Lung (tissue), 11 donors: ENCODE measurements at regions not wholly inside any gene's neighbourhood (a gene's known extent, or its start where the extent isn't known, plus 50 kb on each side); places are given as distances from the start of the nearest gene placed in this dataset.

Experiments
- ATAC-seq: fragments of 200-7000 bp; cut with Tn5 transposase; one replicate; pipeline ENCODE4 v1.9.1; 2020; ENCODE audit warnings: moderate number of reproducible peaks; ENCODE audit not compliant: insufficient read depth, low FRiP score
- DNase-seq, 3 donors: peaks; one replicate each; pipeline ENCODE4 v3.0.0-alpha.2; 2013 to 2017
- H3K27ac ChIP-seq, 2 donors: one replicate each; pipeline ENCODE4 v1.5.1; 2013; ENCODE audit warnings: mild to moderate bottlenecking in 2 of 2, moderate library complexity in 2 of 2, control low read depth in 1 of 2, inconsistent platforms in 1 of 2, low read depth in 1 of 2, low read length in 1 of 2
- H3K27me3 ChIP-seq, 3 donors: one replicate each; pipeline ENCODE4 v1.5.1; 2013; ENCODE audit warnings: low read length in 2 of 3; ENCODE audit not compliant: control insufficient read depth in 3 of 3, insufficient read depth in 3 of 3
- H3K36me3 ChIP-seq, 4 donors: one replicate each; pipeline ENCODE4 v1.5.1; 2013; ENCODE audit warnings: low read length in 4 of 4, mild to moderate bottlenecking in 1 of 4, moderate library complexity in 1 of 4; ENCODE audit not compliant: control insufficient read depth in 4 of 4, insufficient read depth in 4 of 4
- H3K4me1 ChIP-seq, 5 donors: one replicate each; pipeline ENCODE4 v1.5.1; 2013; ENCODE audit warnings: low read length in 5 of 5, mild to moderate bottlenecking in 2 of 5, moderate library complexity in 1 of 5; ENCODE audit not compliant: control insufficient read depth in 5 of 5, insufficient read depth in 5 of 5
- H3K4me3 ChIP-seq: one replicate; pipeline ENCODE4 v1.5.1; 2013; ENCODE audit warnings: mild to moderate bottlenecking, control low read depth, moderate library complexity
- H3K9ac ChIP-seq, 2 donors: one replicate each; pipeline ENCODE4 v1.5.1; 2013; ENCODE audit warnings: low read length in 2 of 2, control low read depth in 1 of 2; ENCODE audit not compliant: insufficient read depth in 1 of 2
- H3K9me3 ChIP-seq, 4 donors: one replicate each; pipeline ENCODE4 v1.5.1; 2013; ENCODE audit warnings: low read length in 3 of 4, mild to moderate bottlenecking in 1 of 4, moderate library complexity in 1 of 4; ENCODE audit not compliant: control insufficient read depth in 4 of 4, insufficient read depth in 3 of 4
- CTCF ChIP-seq: IDR thresholded peaks from 2 replicates; pipeline ENCODE4 v1.5.1; 2012; ENCODE audit warnings: mild to moderate bottlenecking; ENCODE audit errors: control extremely low read depth, extremely low read depth
- WGBS, 2 donors: extraction: QIAGEN DNeasy Blood & Tissue Kit; methylation state at CpG; one replicate each; pipeline ENCODE4 v1.1.7; 2013; 5-methylcytosine and 5-hydroxymethylcytosine counted together
- donor health status: control.
- donor health status: control.
- donor health status: Bipolar disorder and iron deficiency.
- donor health status: healthy.
- donor health status: DM: yes; HTN: yes; CAD: no.

DNA sequence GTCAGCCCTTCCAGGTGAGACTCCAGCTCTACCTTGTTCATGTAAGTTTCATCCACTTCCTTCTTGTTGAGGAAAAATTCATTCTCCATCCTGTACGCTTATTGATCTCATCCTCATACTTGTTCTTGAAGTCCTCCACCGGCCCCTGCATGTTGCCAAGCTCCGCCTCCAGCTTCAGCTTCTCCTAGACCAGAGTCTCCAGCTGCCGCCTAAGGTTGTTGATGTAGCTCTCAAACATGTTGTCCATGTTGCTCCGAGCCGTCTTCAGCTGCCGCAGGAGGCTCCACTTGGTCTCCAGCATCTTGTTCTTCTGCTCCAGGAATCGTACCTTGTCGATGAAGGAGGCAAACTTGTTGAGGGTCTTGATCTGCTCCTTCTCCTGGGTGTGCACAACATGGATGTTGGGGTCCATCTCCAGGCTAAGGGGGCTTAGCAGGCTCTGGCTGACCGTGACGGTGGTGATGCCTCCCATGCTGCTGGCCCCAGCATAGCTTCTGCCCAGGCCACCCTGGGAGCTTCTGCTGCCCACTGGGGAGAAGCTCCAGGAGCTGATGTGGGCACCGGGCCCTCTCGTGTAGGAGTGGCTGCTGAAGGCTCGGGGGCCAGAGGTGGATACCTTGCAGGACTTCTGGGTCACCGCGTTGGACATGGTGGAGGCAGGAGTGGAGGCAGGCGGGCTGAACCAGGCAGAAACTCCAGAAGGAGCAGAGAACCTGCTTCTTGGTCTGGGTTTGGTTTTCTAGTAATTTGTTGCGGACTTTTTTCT is 422.6 kb upstream of the ARPP21 start:
- no peaks in the 10 kb centered on the region for H3K27me3 ChIP-seq
- H3K9ac ChIP-seq, result no peak overlapping the region
- H3K4me1 ChIP-seq, result no peaks in the 10 kb centered on the region
- H3K4me3 ChIP-seq, result no peak overlapping the region
- no peak for DNase-seq
- ATAC-seq, result no peak
- peaks cover 0 to 13% (median 0%) of the 10 kb centered on the region in 4 donors for H3K9me3 ChIP-seq
- H3K27ac ChIP-seq, result no peak overlapping the region
- no peaks in the 10 kb centered on the region for H3K36me3 ChIP-seq
- TF ChIP-seq CTCF, result no peak
- 92 to 94% methylated on average over 18 of the region's 18 CpGs for WGBS, 2 donors

- Histone ChIP-seq H3K36me3 (no peaks in the 10 kb centered on the region), H3K27ac (no peak overlapping the region), H3K27me3 (no peaks in the 10 kb centered on the region), H3K4me1 (no peaks in the 10 kb centered on the region), H3K4me3 (no peak overlapping the region), H3K9me3 (no peaks in the 10 kb centered on the region), H3K9ac (no peak overlapping the region)
- TF ChIP-seq CTCF, result no peak
- DNase-seq, result no peak
- no peak for ATAC-seq
- WGBS, 2 donors, result 77 to 87% methylated on average over 1 of the region's 1 CpG
Measured at GRCh38 chr3:35223632-35224394, 415.5 kb upstream of the ARPP21 start.

DNA sequence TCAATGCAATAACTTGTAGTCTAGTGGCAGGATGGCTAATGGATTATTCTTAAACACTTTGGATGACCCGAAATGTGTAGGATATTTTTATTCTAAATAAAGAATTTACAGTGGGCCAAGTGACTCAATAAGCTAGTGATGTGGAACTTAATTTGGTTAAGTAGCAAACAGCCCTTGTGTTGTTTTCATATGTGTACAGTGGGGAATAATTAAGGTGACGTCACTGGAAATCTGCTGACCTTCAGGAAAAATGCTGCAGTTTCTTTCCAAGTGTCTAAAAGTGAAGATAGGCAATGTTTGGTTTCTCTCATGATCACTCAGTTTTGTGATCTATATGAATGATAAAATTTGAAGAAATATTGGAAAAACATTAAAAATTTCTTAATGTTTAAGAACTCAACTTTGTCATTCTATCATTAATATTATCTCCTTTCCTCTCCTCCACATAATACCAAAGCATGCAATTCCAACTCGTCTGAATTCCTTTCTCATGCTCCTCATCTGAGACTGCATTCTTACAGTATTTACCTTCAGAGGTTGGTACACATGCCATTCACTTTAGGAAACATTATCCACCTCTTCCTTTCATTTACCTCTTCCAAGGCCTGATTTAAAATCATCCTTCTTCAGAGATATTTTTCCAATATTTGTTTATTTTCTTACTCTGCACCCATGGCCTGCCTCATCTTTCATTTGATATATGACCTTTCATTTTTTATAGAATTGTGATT is 414.6 kb upstream of the ARPP21 start:
- no peak for TF ChIP-seq CTCF
- WGBS, 2 donors, result 48 to 53% methylated on average over 3 of the region's 3 CpGs
- H3K27ac ChIP-seq, result no peak overlapping the region

More for the DNA sequence above, 414.6 kb upstream of the ARPP21 start:
- DNase-seq, result no peak
- Histone ChIP-seq H3K4me3 (no peak overlapping the region), H3K9ac (no peak overlapping the region), H3K9me3 (no peaks in the 10 kb centered on the region), H3K4me1 (no peaks in the 10 kb centered on the region), H3K27me3 (no peaks in the 10 kb centered on the region), H3K36me3 (no peaks in the 10 kb centered on the region)
- ATAC-seq, result no peak
